SH-SY5Y (cell line): ENCODE measurements at regions not wholly inside any gene's neighbourhood (a gene's known extent, or its start where the extent isn't known, plus 50 kb on each side); places are given as distances from the start of the nearest gene placed in this dataset.

ENCODE experiments used
- GATA2 ChIP-seq: IDR thresholded peaks from 2 replicates; pipeline ENCODE4 v1.6.1; 2011; ENCODE audit warnings: mild to moderate bottlenecking, low read depth, low read length
- GATA3 ChIP-seq: IDR thresholded peaks from 2 replicates; pipeline ENCODE4 v1.6.1; 2011; ENCODE audit warnings: low read depth, mild to moderate bottlenecking, low read length, moderate library complexity

DNA sequence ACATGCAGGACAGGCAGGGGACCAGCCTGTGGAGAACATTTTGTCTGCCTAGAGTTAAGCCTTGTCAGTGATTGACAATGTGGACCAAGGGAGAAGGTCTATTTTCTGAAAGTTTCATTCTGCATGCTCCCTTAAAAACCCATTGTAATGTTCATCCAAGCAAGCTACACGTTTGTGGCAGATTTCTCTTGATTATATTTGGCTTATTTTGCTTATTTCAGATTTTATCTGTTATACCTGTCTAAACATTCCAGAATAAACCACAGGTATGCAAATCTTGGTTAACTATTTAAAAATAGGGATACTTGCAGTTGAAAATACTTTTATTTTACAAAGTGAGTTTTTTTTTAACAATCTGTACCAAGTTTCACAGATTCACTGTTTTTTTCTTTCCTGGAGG is 78.2 kb upstream of the F3 start:
- TF ChIP-seq GATA2 = no peak
- TF ChIP-seq GATA3 = no peak

- TF ChIP-seq GATA2 = no peak
- no peak for TF ChIP-seq GATA3
Observed at GRCh38 chr1:94617957-94618739, 76.6 kb upstream of the F3 start.

DNA sequence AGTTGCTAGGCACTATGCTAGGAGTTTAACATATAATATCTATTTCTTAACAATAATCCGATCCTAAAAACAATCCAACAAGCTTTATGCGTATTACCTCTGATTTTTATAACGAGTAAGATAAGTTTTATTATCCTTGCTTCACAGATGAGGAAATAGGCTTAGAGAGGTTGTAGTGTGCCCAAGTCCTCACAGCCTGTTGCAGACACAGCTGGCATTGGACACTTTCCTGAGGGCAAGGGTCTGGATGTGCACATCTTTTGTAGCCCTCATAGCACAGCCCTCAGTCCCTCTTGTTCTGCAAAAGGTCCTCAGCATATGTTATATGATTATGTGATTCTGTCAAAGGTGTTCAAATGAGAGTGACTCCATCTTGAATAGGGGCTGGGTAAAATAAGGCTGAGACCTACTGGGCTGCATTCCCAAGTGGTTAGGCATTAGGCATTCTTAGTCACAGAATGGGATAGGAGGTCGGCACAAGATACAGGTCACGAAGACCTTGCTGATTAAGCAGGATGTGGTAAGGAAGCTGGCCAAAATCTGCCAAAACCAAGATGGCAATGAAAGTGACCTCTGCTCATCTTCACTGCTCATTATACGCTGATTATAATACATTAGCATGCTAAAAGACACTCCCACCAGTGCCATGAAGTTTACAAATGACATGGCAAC is 75.7 kb upstream of the F3 start:
- no peak for TF ChIP-seq GATA2
- TF ChIP-seq GATA3 = no peak

GRCh38 chr1:94616506-94616905 is 74.9 kb upstream of the F3 start:
- no peak for TF ChIP-seq GATA2
- no peak for TF ChIP-seq GATA3

DNA sequence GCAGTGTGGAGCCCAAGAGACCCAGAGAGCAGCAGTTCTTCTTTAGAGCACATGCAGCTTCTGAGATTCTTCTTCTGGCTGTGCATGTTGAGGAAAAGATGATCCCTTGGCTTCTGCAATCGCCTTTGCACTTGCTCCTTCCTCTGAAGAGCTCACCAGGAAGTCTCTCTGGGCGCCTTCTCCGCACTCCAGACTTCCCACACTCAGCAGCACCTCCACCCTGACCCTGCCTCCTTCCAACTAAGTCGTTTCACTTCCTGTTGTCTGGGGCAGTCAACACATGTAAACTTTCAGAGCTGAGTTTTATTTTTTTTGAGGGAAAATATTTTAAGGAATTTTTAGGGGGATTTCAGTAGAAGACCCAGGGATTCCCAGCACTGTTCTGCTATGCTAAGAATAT is 73.4 kb upstream of the F3 start:
- no peak for TF ChIP-seq GATA3
- TF ChIP-seq GATA2 = no peak

- TF ChIP-seq GATA2 (no peak), GATA3 (no peak)
Observed at GRCh38 chr1:94614168-94614815, 72.7 kb upstream of the F3 start.

GRCh38 chr1:94612525-94613204 is 71.1 kb upstream of the F3 start:
- no peak for TF ChIP-seq GATA3

GRCh38 chr1:94611681-94612475 is 70.3 kb upstream of the F3 start:
- no peak for TF ChIP-seq GATA3
- TF ChIP-seq GATA2 = no peak

DNA sequence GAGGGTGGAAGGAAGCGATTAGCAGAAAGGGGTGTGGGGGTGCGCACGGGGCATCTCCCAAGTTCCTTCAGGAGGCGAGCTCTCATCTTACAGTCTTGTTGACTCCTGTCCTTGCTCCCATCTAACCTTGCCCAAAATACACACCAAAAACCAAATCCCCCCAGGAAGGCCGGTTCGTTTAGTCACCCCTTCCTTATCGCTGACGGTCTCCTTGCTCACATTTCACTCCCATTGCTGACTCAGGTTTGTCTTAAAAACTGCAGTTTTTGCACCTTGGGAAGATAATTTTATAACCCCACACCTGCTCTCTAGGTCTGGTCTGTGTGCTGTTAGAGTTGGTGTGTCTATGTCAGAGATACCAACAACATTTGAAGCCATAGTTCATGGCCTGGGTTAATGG is 68.1 kb upstream of the F3 start:
- TF ChIP-seq GATA2 (no peak), GATA3 (no peak)

DNA sequence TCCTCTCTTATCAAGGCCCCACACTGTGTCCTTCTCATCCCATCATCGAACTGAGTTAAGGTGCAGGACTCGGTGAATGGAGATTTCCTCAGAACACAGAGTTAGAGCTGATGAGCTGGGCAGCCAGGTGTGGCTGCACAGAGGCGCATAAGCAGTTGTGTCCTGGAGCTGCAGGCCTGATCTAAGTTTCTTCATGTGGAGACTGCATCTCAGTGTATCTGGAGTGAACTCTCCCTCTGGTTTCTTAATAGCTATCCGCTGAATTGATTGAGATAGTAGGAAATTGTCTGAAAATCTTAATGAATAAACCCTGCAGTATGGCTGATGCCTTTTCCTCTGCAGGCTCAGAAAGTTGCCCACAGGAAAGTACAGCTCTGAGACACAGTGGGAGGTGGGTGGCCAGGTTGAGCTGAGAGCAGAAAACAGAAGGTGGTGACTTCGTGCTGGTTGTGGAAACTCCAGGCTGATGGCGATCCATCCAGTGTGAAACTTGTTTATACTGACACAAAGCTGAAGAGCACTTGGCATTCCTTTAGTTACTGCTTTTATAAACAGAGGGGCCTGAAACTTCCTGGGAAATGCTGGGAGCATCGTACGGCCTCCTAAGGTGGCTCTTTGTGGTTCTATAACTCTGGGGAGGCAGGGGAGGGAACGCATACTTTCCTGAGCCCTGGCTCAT is 67.4 kb upstream of the F3 start:
- no peak for TF ChIP-seq GATA2
- no peak for TF ChIP-seq GATA3

GRCh38 chr1:94608142-94608851 is 66.7 kb upstream of the F3 start:
- TF ChIP-seq GATA3 (no peak), GATA2 (no peak)

- TF ChIP-seq GATA3 (no peak), GATA2 (no peak)
Observed at GRCh38 chr1:94607398-94607797, 65.8 kb upstream of the F3 start.

- TF ChIP-seq GATA2 (no peak), GATA3 (no peak)
Observed at GRCh38 chr1:94606471-94606870, 64.9 kb upstream of the F3 start.
